ENCODE measurements at regions not wholly inside any gene's neighbourhood (a gene's known extent, or its start where the extent isn't known, plus 50 kb on each side); places are given as distances from the start of the nearest gene placed in this dataset.

- TF ChIP-seq EGR1 (IDR thresholded peaks at IDR 0.05; ENCODE audit: low read depth), result no peak
- TF ChIP-seq, protein P1, sequence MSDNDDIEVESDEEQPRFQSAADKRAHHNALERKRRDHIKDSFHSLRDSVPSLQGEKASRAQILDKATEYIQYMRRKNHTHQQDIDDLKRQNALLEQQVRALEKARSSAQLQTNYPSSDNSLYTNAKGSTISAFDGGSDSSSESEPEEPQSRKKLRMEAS (IDR thresholded peaks at IDR 0.05), result no peak
- TF ChIP-seq, protein P2, sequence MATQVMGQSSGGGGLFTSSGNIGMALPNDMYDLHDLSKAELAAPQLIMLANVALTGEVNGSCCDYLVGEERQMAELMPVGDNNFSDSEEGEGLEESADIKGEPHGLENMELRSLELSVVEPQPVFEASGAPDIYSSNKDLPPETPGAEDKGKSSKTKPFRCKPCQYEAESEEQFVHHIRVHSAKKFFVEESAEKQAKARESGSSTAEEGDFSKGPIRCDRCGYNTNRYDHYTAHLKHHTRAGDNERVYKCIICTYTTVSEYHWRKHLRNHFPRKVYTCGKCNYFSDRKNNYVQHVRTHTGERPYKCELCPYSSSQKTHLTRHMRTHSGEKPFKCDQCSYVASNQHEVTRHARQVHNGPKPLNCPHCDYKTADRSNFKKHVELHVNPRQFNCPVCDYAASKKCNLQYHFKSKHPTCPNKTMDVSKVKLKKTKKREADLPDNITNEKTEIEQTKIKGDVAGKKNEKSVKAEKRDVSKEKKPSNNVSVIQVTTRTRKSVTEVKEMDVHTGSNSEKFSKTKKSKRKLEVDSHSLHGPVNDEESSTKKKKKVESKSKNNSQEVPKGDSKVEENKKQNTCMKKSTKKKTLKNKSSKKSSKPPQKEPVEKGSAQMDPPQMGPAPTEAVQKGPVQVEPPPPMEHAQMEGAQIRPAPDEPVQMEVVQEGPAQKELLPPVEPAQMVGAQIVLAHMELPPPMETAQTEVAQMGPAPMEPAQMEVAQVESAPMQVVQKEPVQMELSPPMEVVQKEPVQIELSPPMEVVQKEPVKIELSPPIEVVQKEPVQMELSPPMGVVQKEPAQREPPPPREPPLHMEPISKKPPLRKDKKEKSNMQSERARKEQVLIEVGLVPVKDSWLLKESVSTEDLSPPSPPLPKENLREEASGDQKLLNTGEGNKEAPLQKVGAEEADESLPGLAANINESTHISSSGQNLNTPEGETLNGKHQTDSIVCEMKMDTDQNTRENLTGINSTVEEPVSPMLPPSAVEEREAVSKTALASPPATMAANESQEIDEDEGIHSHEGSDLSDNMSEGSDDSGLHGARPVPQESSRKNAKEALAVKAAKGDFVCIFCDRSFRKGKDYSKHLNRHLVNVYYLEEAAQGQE (IDR thresholded peaks at IDR 0.05; ENCODE audit: low read depth), result no peak
- no peak for TF ChIP-seq EZH2phosphoT487 (IDR thresholded peaks at IDR 0.05; ENCODE audit: borderline replicate concordance)
Observed at GRCh38 chr11:112634995-112635737, 326.1 kb upstream of the NCAM1 start.

All from HCT116 (cell line).